Iris pigment epithelial cell (primary cell): ENCODE measurements at regions not wholly inside any gene's neighbourhood (a gene's known extent, or its start where the extent isn't known, plus 50 kb on each side); places are given as distances from the start of the nearest gene placed in this dataset.
"Not testable (repeated sequence)": the region's sequence is repeated elsewhere in the genome, so short reads cannot be mapped to it uniquely, and the experiment has no call there.

Experiments
- DNase-seq: peaks from one replicate; pipeline ENCODE4 v3.0.0-alpha.2; 2011; ENCODE audit warnings: low read depth

DNA sequence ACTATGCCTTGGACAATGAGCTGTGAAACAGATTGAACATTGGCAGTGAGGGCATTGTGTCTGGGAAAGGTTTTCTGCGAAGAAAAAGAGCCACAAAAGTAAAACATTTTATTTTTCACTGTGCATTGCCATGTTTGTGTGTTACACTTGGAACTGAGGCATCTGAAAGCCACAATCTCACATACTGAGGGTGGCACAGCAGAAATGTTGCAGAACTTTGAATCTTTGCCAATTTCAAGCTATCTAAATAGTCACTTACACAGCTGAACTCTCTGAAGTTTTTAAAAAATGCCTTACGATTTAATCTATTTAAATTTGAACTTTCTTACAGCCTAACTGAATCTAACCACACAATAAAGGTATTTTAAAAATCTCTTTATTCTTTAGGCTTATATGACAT lies 154.1 kb upstream of the GRM7 start:
- DNase-seq, result no peak

- DNase-seq, result no peak
Observed at GRCh38 chr3:6709178-6709577, 151.7 kb upstream of the GRM7 start.

DNA sequence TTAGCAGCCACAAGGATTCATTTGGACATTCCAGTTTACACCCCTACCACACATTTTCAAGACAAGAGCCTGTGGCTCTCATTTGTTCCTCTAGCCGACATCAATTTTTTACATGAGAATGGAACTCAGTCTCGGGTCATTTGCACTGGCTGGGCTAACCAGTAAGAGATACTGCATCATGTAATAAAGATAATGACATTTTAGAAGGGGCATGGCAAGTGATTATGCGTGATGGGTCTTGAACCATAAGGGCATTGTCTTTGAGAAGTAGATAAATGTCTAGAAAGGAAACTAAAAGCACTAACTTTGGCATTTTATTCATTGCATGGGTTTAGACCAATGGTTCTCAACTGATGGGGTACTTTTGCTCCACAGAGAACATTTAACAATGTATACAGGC lies 146.0 kb upstream of the GRM7 start:
- DNase-seq, result no peak

DNA sequence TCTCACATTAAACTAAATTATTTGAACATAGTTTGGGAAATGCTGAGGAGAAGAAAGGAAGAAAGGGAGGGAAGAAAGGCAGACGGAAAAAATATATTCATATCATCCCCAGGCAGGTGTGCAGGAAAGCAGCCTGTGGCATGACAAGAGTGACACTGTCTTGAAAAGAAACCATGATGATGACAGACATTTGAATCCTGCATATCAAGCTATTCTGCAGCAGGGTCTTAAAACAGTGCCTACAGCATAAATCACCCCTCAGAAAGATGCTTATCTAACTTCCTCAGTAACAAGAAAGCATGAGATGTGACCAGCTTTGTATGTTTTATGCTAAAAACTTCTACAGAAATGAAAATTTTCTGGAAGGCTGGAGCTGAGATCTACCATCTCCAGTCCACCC lies 144.5 kb upstream of the GRM7 start:
- DNase-seq, result no peak

GRCh38 chr3:6717026-6717943 lies 143.6 kb upstream of the GRM7 start:
- no peak for DNase-seq

DNA sequence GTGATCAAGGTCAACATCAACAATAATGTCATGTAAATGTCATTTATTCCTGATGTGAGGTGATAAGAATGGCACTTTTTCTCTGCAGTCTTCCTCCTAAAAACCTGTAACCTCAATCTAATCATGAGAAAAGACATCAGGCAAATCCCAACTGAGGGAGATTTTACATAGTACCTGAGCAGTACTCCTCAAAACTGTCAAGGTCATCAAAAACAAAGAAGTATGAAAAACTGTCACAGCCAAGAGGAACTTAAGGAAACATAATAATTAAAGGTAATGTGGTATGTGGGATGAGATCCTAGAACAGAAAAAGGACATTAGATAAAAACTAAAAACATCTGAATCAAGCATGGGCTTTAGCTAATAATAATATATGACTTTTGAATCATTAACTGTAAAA lies 140.9 kb upstream of the GRM7 start:
- DNase-seq, result no peak

DNA sequence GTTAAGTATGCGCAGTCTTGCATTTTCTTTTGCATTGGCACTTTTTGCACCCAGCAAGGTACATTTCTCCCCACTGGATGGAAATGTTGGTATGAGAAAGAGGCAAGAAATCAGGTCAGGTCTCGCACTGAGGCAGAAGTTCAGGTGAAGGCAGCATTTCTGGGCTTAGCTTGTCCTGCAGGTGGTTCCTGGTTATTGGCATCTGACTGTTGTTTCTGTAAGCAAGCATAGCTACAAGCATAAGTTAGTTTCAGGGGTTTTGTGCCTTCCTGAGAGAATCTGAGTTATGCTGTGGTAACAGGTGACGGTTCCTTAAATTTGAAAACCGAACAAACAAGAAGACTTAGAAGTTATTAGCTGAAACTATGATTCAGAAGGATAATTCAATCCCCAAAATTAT lies 139.4 kb upstream of the GRM7 start:
- no peak for DNase-seq

DNA sequence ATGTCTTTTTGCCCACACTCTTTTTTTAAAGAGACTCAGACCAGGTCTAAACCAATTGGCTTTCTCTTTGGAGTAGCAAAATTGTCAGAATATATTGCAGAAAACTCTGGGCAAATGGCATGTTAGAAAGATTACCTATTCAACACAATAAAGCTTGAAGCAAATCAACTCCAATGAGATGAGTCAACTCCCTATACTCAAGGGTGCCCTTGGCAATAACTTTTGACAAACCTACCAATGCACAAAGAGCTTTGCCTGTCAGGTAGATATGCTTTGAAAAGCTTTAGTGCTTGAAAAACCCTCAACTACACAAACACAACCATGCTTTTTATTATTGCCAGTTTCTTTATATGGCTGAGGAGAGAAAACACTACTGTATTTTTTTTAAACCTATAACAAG lies 137.7 kb upstream of the GRM7 start:
- DNase-seq, result no peak

GRCh38 chr3:6726811-6727210 lies 134.1 kb upstream of the GRM7 start:
- DNase-seq, result no peak

DNA sequence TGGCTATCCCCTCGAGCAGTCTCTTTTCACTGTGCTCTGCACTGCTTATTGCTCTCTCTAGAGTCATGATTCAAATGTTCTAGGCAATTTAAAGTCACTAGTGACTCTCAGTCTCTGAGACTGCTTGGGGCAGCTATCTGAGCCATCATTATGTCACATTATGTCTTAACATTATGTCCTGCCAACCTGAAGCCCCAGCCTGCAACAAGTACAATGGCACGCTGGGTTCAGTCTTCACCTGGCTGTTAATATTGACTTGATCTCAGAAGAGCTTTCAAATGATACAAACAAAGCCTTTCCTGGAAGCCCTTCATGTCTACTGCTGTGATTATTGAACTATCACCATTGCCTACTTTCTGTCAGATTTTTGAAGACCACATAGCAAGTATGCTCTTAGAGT lies 128.1 kb upstream of the GRM7 start:
- no peak for DNase-seq

DNA sequence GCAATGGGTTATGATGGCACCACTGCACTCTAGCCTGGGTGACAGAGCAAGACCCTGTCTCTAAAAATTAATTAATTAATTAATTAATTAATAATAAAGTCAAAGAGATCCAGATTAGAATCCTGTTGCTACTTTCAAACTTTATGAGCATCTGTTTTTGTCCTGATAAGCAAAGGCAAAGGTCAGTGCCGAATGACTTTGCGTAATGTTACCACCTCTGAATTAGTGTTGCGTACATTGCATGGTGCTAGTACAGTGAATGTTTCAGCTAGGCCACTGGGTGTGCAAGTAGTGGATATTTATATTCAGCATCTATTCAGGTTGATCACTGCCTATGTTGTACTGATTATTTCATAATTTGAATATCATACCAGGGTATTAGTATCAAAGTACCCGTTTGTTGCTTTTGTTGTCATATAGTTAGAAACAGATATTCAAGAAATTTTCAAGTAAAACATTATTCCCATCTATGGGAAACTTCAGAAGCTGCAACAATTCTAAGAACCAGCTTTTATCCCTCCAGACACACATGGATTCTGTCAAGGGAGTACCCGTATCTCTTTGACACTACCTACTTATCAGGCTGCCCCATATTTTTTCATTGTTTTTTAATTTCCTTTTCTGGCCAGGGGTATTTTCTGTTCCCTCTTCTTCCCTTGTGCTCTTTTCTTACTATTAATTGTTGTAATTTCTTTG lies 127.1 kb upstream of the GRM7 start:
- DNase-seq, result no peak

- DNase-seq, result no peak
Observed at GRCh38 chr3:6734395-6734746, 126.5 kb upstream of the GRM7 start.

DNA sequence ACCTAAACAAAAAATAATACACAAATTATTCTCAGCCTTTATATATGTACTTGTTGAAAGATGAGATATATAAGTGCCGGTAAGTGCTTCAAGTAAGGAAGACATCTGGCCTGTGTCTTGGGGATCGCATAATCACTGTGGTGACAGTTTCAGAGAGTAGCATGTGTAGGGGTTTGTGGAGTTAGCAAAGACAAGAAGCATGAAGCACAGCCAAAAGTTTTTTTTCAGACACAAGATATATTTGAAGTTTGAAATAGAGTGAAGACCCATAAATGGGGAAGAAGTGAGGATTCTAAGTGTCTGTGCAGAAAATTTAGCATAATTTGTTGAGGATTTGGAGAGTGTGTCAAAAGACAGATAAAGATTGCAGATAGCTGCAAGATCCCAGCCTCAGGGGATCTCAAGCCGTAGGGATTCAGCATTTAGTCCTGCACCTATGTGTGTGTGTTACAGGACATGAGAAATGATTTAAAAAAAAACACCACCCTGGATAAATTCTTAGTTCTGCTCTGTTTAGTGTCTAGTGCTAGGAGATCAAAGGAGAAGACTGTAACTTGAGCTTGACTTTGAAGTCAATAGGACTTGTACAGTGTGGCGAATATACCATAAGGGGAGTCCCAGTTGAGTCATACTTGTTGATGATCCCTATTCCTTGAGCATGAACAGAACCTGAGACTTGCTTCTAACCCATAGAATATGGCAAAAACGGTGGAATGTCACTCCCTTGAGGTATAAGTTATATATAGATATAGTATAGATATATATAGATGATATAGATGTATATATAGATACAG lies 123.9 kb upstream of the GRM7 start:
- no peak for DNase-seq

- no peak for DNase-seq
Observed at GRCh38 chr3:6737630-6738029, 123.3 kb upstream of the GRM7 start.

GRCh38 chr3:6739288-6739687 lies 121.6 kb upstream of the GRM7 start:
- no peak for DNase-seq

DNA sequence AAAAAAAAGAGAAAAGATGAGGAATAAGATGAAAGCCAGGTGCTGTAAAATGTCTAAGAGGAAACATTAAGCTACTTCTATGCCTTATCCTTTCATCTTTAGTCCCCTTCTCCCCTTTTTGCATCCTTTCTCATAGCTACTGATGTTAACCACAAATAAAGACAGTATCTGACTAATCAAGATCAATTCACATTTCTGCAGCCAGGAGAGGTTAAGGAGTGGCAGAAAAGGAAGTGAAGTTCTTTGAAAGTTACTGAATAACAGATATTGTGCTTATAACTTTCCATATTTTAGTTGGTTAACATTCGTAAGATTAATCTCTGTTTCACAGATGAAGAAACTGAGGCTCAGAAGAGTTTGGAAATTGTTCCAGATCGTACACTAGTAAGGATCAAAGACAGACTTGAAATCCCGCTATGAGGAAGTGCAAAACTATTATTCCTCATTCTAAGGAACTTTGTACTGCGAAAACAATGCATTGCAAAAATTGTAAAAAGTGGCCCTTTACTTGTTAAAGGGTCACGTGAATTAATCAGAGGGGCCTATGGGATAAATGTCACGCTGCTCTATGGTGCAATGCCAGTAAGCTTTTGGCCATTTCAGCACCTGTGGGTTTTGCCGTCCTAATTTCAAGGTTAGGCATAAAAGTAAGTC lies 117.7 kb upstream of the GRM7 start:
- DNase-seq, result no peak

DNA sequence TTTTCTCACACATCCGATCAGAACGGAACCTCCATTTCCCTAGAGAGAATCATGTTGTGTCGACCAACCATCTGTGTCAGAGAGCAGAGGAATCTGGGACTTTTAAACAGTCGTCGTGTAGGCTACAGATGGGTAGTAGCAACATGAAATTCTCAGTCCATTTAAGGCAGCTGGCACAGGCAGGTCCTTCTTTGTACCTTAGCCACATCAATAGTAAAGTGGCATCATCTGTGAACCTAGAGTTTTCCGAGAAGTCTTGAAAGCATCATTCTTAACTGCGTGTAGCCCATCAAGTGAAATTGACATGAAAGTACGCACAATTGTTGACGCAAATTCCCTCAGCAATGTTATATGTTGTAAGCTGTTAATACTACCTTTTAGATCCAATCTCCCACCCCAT lies 114.5 kb upstream of the GRM7 start:
- no peak for DNase-seq

GRCh38 chr3:6747017-6747416 lies 113.9 kb upstream of the GRM7 start:
- DNase-seq, result no peak

DNA sequence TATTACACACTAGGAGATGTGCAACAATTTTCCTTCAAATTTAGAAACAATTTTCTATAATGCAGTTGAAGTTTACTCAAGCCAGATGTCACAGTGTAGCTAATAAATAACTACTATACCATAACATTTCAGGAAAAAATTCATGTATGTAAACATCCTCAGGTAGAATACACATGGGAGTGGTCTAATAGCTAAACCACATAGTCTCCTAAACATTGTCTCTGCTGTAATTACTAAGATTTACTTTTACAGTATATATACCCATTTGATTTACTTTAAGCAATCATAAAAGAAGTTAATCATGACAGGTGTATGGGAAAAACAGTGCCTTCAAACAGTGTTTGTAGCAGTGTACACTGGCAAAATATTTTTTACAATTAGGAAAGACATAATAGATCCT lies 110.1 kb upstream of the GRM7 start:
- DNase-seq, result no peak

- no peak for DNase-seq
Observed at GRCh38 chr3:6753536-6753935, 107.4 kb upstream of the GRM7 start.

- DNase-seq, result not testable (repeated sequence)
Observed at GRCh38 chr3:6769532-6770396, 91.2 kb upstream of the GRM7 start.

DNA sequence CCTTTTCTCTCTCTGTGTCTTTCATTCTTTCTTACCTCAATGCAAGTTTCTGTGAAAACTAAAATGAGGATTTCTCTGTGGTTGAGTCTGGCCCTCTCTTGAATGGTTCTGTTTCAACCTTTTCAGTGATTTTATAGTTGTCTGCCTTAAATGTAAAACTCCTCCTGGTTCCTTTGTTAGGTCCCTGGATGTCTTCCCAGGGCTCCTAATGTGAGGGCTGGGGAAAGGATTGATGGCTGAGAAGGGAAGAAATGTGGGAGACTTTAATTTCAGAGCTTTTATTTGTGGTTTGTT lies 90.6 kb upstream of the GRM7 start:
- no peak for DNase-seq
